Prostate gland (tissue), 2 donors: ENCODE measurements at regions not wholly inside any gene's neighbourhood (a gene's known extent, or its start where the extent isn't known, plus 50 kb on each side); places are given as distances from the start of the nearest gene placed in this dataset.

Source experiments
- CTCF ChIP-seq, 4 experiments: fragments of 200-600 bp in 2 of 4; fragments of 450-650 bp in 2 of 4; sonication (generic) in 2 of 4; IDR thresholded peaks; 1 replicate in 3 of 4; 2 replicates in 1 of 4; pipeline ENCODE4 v1.5.1; 2016 to 2019; ENCODE audit warnings: antibody characterized with exemption in 4 of 4, mild to moderate bottlenecking in 2 of 4, moderate library complexity in 2 of 4
- POLR2A ChIP-seq: fragments of 450-650 bp; IDR thresholded peaks from one replicate; pipeline ENCODE4 v1.6.1; 2016; ENCODE audit warnings: antibody characterized with exemption, mild to moderate bottlenecking

GRCh38 chr10:91077549-91078071 lies 142.9 kb upstream of the PCGF5 start:
- TF ChIP-seq POLR2A (no peak), CTCF (IDR thresholded peaks at IDR 0.05) (no peak)
